Fibroblast of the aortic adventitia (primary cell): ENCODE measurements at regions not wholly inside any gene's neighbourhood (a gene's known extent, or its start where the extent isn't known, plus 50 kb on each side); places are given as distances from the start of the nearest gene placed in this dataset.

ENCODE experiments used
- DNase-seq: peaks from one replicate; pipeline ENCODE4 v3.0.0-alpha.2; 2010; ENCODE audit warnings: low read depth
- H3K4me3 ChIP-seq: 2 replicates; pipeline ENCODE4 v1.5.1; 2011; ENCODE audit warnings: low read depth, mild to moderate bottlenecking, control low read depth, low read length, moderate library complexity
- CTCF ChIP-seq: IDR thresholded peaks from 2 replicates; pipeline ENCODE4 v1.5.1; 2011; ENCODE audit warnings: mild to moderate bottlenecking, low read length, control low read depth, inconsistent platforms; ENCODE audit not compliant: insufficient read depth

GRCh38 chr5:33043343-33043997, 332.3 kb downstream of the NPR3 start:
- no peak for TF ChIP-seq CTCF
- no peak for DNase-seq
- H3K4me3 ChIP-seq: no peak overlapping the region

GRCh38 chr5:33046091-33046490, 335.0 kb downstream of the NPR3 start:
- peak; percentile 18 for DNase-seq
- no peak for TF ChIP-seq CTCF
- H3K4me3 ChIP-seq: no peak overlapping the region

- no peak for TF ChIP-seq CTCF
- no peak for DNase-seq
- H3K4me3 ChIP-seq: no peak overlapping the region
Observed at GRCh38 chr5:33048315-33048714, 337.2 kb downstream of the NPR3 start.

GRCh38 chr5:33049298-33049697, 338.2 kb downstream of the NPR3 start:
- DNase-seq: peak; percentile 28
- TF ChIP-seq CTCF: no peak
- H3K4me3 ChIP-seq: no peak overlapping the region

- no peak overlapping the region for H3K4me3 ChIP-seq
- DNase-seq: peak; percentile 80
- TF ChIP-seq CTCF: no peak
Observed at GRCh38 chr5:33049842-33050241, 338.7 kb downstream of the NPR3 start.

GRCh38 chr5:33059081-33059480, 348.0 kb downstream of the NPR3 start:
- H3K4me3 ChIP-seq: no peak overlapping the region
- DNase-seq: no peak
- no peak for TF ChIP-seq CTCF

- no peak overlapping the region for H3K4me3 ChIP-seq
- no peak for DNase-seq
- TF ChIP-seq CTCF: no peak
Observed at GRCh38 chr5:33065131-33065530, 354.0 kb downstream of the NPR3 start.
